ENCODE measurements at regions not wholly inside any gene's neighbourhood (a gene's known extent, or its start where the extent isn't known, plus 50 kb on each side); places are given as distances from the start of the nearest gene placed in this dataset.
A peak's percentile ranks its signal among the peaks of the same experiment; 100 is the strongest.

GRCh38 chr2:211033765-211034164 is 477.4 kb downstream of the CPS1 start:
- no peaks in the 10 kb centered on the region for H3K79me2 ChIP-seq (ENCODE audit: control insufficient read depth, insufficient read depth, low read length)
- no peak overlapping the region for H3K4me3 ChIP-seq (ENCODE audit: control insufficient read depth in 2 of 3, extremely low read depth in 1 of 3, insufficient read depth in 2 of 3, low read depth in 1 of 3, low read length in 3 of 3)
- FAIRE-seq (no peak), DNase-seq (ENCODE audit: low read depth, low spot score) (no peak)
- dilution Hi-C loops (cut with MboI; ENCODE audit: extremely low pct_ligation_motif_present, low sequenced_read_pairs), result no loop called here
- TF ChIP-seq, protein P1, sequence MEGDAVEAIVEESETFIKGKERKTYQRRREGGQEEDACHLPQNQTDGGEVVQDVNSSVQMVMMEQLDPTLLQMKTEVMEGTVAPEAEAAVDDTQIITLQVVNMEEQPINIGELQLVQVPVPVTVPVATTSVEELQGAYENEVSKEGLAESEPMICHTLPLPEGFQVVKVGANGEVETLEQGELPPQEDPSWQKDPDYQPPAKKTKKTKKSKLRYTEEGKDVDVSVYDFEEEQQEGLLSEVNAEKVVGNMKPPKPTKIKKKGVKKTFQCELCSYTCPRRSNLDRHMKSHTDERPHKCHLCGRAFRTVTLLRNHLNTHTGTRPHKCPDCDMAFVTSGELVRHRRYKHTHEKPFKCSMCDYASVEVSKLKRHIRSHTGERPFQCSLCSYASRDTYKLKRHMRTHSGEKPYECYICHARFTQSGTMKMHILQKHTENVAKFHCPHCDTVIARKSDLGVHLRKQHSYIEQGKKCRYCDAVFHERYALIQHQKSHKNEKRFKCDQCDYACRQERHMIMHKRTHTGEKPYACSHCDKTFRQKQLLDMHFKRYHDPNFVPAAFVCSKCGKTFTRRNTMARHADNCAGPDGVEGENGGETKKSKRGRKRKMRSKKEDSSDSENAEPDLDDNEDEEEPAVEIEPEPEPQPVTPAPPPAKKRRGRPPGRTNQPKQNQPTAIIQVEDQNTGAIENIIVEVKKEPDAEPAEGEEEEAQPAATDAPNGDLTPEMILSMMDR (optimal IDR thresholded peaks at IDR 0.05 in 1 of 3, IDR thresholded peaks at IDR 0.05 in 1 of 3, conservative IDR thresholded peaks at IDR 0.05 in 1 of 3; ENCODE audit: extremely low read depth in 1 of 3, insufficient read depth in 2 of 3, low read length in 3 of 3), result peak in 2 of 3 experiments; percentile 33 to 37
- TF ChIP-seq EZH2 (IDR thresholded peaks at IDR 0.05; ENCODE audit: low read length), result no peak
- no peaks in the 10 kb centered on the region for H3K9me1 ChIP-seq (ENCODE audit: control insufficient read depth, extremely low read depth, insufficient read depth, low read length)
- H3K36me3 ChIP-seq (ENCODE audit: control insufficient read depth in 2 of 2, extremely low read depth in 1 of 2, insufficient read depth in 2 of 2, low read length in 2 of 2), result no peaks in the 10 kb centered on the region
- H3K9ac ChIP-seq (ENCODE audit: control insufficient read depth, extremely low read depth, insufficient read depth, low read length), result no peak overlapping the region
- H3K9me3 ChIP-seq (ENCODE audit: control insufficient read depth, low read depth, low read length), result no peaks in the 10 kb centered on the region
- no peak overlapping the region for H3K4me2 ChIP-seq (ENCODE audit: control insufficient read depth, extremely low read depth, insufficient read depth, low read depth, low read length)
- H3K27me3 ChIP-seq (ENCODE audit: control insufficient read depth, extremely low read depth, insufficient read depth, low read length), result no peaks in the 10 kb centered on the region
- H3K27ac ChIP-seq (ENCODE audit: control insufficient read depth, insufficient read depth, low read length), result no peak overlapping the region
- no peak overlapping the region for H2AFZ ChIP-seq (ENCODE audit: control insufficient read depth, low read length)
- no peaks in the 10 kb centered on the region for H4K20me1 ChIP-seq (ENCODE audit: control insufficient read depth, extremely low read depth, insufficient read depth, low read length)
- no peaks in the 10 kb centered on the region for H3K4me1 ChIP-seq (ENCODE audit: control insufficient read depth, extremely low read depth, insufficient read depth, low read length)

DNA sequence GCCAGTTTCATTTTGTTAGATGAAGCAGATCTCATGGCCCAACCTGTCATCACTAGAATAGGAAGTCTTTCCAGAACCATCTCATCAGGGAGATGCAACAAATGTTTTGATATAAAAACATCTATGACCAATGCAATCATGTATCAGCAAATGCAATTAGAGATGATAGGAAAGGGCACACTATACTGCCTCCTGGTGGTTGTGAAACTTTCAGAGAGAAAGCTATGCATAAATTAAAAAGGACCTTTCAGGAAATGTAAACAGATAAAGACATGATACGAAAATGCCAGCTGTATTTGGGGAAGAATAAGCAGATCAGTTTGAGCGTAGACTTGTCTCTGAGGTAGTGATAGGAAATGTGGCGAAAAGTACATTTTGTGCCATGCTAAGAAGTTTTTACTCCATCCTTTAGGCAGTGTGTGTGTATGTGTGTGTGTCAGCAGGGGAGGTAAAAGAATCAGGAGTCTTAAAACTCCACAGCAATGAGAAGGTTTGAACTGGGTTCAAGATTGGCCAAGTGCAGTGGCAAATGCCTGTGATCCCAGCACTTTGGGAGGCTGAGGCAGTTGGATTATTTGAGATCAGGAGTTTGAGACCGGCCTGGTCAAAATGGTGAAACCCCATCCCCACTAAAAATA is 479.3 kb downstream of the CPS1 start:
- no peaks in the 10 kb centered on the region for H3K9me1 ChIP-seq (ENCODE audit: control insufficient read depth, extremely low read depth, insufficient read depth, low read length)
- TF ChIP-seq, protein P1 (optimal IDR thresholded peaks at IDR 0.05 in 1 of 3, IDR thresholded peaks at IDR 0.05 in 1 of 3, conservative IDR thresholded peaks at IDR 0.05 in 1 of 3; ENCODE audit: extremely low read depth in 1 of 3, insufficient read depth in 2 of 3, low read length in 3 of 3), result peak in 2 of 3 experiments; percentile 59 to 67
- no peak for TF ChIP-seq EZH2 (IDR thresholded peaks at IDR 0.05; ENCODE audit: low read length)
- H3K4me2 ChIP-seq (ENCODE audit: control insufficient read depth, extremely low read depth, insufficient read depth, low read depth, low read length), result no peak overlapping the region
- no peak overlapping the region for H3K27ac ChIP-seq (ENCODE audit: control insufficient read depth, insufficient read depth, low read length)
- no peaks in the 10 kb centered on the region for H3K9me3 ChIP-seq (ENCODE audit: control insufficient read depth, low read depth, low read length)
- DNase-seq (ENCODE audit: low read depth, low spot score), result no peak
- no peak overlapping the region for H3K4me3 ChIP-seq (ENCODE audit: control insufficient read depth in 2 of 3, extremely low read depth in 1 of 3, insufficient read depth in 2 of 3, low read depth in 1 of 3, low read length in 3 of 3)
- H3K79me2 ChIP-seq (ENCODE audit: control insufficient read depth, insufficient read depth, low read length), result no peaks in the 10 kb centered on the region
- H3K27me3 ChIP-seq (ENCODE audit: control insufficient read depth, extremely low read depth, insufficient read depth, low read length), result no peaks in the 10 kb centered on the region
- no peak overlapping the region for H3K9ac ChIP-seq (ENCODE audit: control insufficient read depth, extremely low read depth, insufficient read depth, low read length)
- no peaks in the 10 kb centered on the region for H4K20me1 ChIP-seq (ENCODE audit: control insufficient read depth, extremely low read depth, insufficient read depth, low read length)
- H3K4me1 ChIP-seq (ENCODE audit: control insufficient read depth, extremely low read depth, insufficient read depth, low read length), result no peaks in the 10 kb centered on the region
- dilution Hi-C loops (cut with MboI; ENCODE audit: extremely low pct_ligation_motif_present, low sequenced_read_pairs), result no loop called here
- no peak for FAIRE-seq
- no peak overlapping the region for H2AFZ ChIP-seq (ENCODE audit: control insufficient read depth, low read length)
- no peaks in the 10 kb centered on the region for H3K36me3 ChIP-seq (ENCODE audit: control insufficient read depth in 2 of 2, extremely low read depth in 1 of 2, insufficient read depth in 2 of 2, low read length in 2 of 2)

Measured in keratinocyte (primary cell).